Lung (tissue), 11 donors: ENCODE measurements at regions not wholly inside any gene's neighbourhood (a gene's known extent, or its start where the extent isn't known, plus 50 kb on each side); places are given as distances from the start of the nearest gene placed in this dataset.

ENCODE experiments used
- ATAC-seq: fragments of 200-7000 bp; cut with Tn5 transposase; one replicate; pipeline ENCODE4 v1.9.1; 2020; ENCODE audit warnings: moderate number of reproducible peaks; ENCODE audit not compliant: insufficient read depth, low FRiP score
- DNase-seq, 3 donors: peaks; one replicate each; pipeline ENCODE4 v3.0.0-alpha.2; 2013 to 2017
- H3K27ac ChIP-seq, 2 donors: one replicate each; pipeline ENCODE4 v1.5.1; 2013; ENCODE audit warnings: mild to moderate bottlenecking in 2 of 2, moderate library complexity in 2 of 2, control low read depth in 1 of 2, inconsistent platforms in 1 of 2, low read depth in 1 of 2, low read length in 1 of 2
- H3K27me3 ChIP-seq, 3 donors: one replicate each; pipeline ENCODE4 v1.5.1; 2013; ENCODE audit warnings: low read length in 2 of 3; ENCODE audit not compliant: control insufficient read depth in 3 of 3, insufficient read depth in 3 of 3
- H3K36me3 ChIP-seq, 4 donors: one replicate each; pipeline ENCODE4 v1.5.1; 2013; ENCODE audit warnings: low read length in 4 of 4, mild to moderate bottlenecking in 1 of 4, moderate library complexity in 1 of 4; ENCODE audit not compliant: control insufficient read depth in 4 of 4, insufficient read depth in 4 of 4
- H3K4me1 ChIP-seq, 5 donors: one replicate each; pipeline ENCODE4 v1.5.1; 2013; ENCODE audit warnings: low read length in 5 of 5, mild to moderate bottlenecking in 2 of 5, moderate library complexity in 1 of 5; ENCODE audit not compliant: control insufficient read depth in 5 of 5, insufficient read depth in 5 of 5
- H3K4me3 ChIP-seq: one replicate; pipeline ENCODE4 v1.5.1; 2013; ENCODE audit warnings: mild to moderate bottlenecking, control low read depth, moderate library complexity
- H3K9ac ChIP-seq, 2 donors: one replicate each; pipeline ENCODE4 v1.5.1; 2013; ENCODE audit warnings: low read length in 2 of 2, control low read depth in 1 of 2; ENCODE audit not compliant: insufficient read depth in 1 of 2
- H3K9me3 ChIP-seq, 4 donors: one replicate each; pipeline ENCODE4 v1.5.1; 2013; ENCODE audit warnings: low read length in 3 of 4, mild to moderate bottlenecking in 1 of 4, moderate library complexity in 1 of 4; ENCODE audit not compliant: control insufficient read depth in 4 of 4, insufficient read depth in 3 of 4
- CTCF ChIP-seq: IDR thresholded peaks from 2 replicates; pipeline ENCODE4 v1.5.1; 2012; ENCODE audit warnings: mild to moderate bottlenecking; ENCODE audit errors: control extremely low read depth, extremely low read depth
- WGBS, 2 donors: extraction: QIAGEN DNeasy Blood & Tissue Kit; methylation state at CpG; one replicate each; pipeline ENCODE4 v1.1.7; 2013; 5-methylcytosine and 5-hydroxymethylcytosine counted together
- donor health status: control.
- donor health status: control.
- donor health status: Bipolar disorder and iron deficiency.
- donor health status: healthy.
- donor health status: DM: yes; HTN: yes; CAD: no.

DNA sequence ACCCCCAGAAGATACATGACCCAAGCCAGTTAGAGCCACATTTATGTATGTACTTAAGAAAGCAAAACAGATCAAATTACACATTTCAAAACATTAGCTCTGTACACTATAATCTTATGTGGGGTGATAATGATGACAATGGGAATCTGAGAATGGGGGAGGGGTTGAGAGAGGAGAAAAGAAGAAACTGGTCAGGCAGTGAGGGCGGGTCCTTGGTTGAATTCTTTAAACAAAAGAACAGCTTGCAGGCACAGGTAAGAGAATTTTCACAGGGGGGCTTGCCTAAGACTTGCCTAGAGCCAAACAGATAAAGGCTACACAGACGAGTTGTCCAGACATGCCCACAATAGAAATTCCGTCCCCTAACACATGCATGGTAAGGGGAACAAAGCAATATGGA is 76.8 kb upstream of the PTER start:
- no peak overlapping the region for H3K9ac ChIP-seq
- ATAC-seq (no peak), DNase-seq (no peak)
- TF ChIP-seq CTCF: no peak
- no peaks in the 10 kb centered on the region for H3K4me1 ChIP-seq
- H3K27me3 ChIP-seq: peaks cover 0 to 2% (median 0%) of the 10 kb centered on the region in 3 donors
- no peak overlapping the region for H3K4me3 ChIP-seq
- no peak overlapping the region for H3K27ac ChIP-seq
- 87 to 94% methylated on average over 3 of the region's 3 CpGs for WGBS, 2 donors
- H3K9me3 ChIP-seq: peaks cover 0 to 13% (median 0%) of the 10 kb centered on the region in 4 donors
- no peaks in the 10 kb centered on the region for H3K36me3 ChIP-seq

DNA sequence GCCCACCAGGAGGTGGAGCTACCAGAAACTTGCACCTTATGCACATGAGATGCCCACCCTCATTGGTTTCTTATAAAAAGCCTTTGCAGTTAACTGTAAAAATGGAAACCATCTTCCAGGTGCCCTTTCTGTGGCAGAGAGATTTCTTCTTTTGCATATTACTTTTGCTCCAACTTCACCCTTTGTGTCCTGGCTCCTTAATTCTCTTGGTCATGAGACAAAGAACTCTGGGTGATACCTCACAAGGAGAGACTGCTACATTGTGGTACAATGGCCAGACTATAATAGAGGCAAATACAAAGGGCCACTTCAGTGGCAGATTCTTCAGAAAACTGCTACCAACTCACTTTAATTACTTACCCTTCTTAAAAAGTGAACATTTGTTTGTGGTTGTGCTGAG is 76.4 kb upstream of the PTER start:
- Histone ChIP-seq H3K27ac (no peak overlapping the region), H3K9me3 (peaks cover 0 to 13% (median 0%) of the 10 kb centered on the region in 4 donors), H3K4me1 (no peaks in the 10 kb centered on the region), H3K36me3 (no peaks in the 10 kb centered on the region), H3K27me3 (peaks cover 0 to 2% (median 0%) of the 10 kb centered on the region in 3 donors), H3K4me3 (no peak overlapping the region), H3K9ac (no peak overlapping the region)
- ATAC-seq (no peak), DNase-seq (no peak)
- no peak for TF ChIP-seq CTCF

GRCh38 chr10:16361086-16361485 is 75.7 kb upstream of the PTER start:
- H3K4me3 ChIP-seq: no peak overlapping the region
- no peak overlapping the region for H3K27ac ChIP-seq
- no peaks in the 10 kb centered on the region for H3K36me3 ChIP-seq
- DNase-seq (no peak), ATAC-seq (no peak)
- H3K9me3 ChIP-seq: peaks cover 0 to 13% (median 0%) of the 10 kb centered on the region in 4 donors
- H3K27me3 ChIP-seq: peaks cover 0 to 2% (median 0%) of the 10 kb centered on the region in 3 donors
- no peak for TF ChIP-seq CTCF
- no peaks in the 10 kb centered on the region for H3K4me1 ChIP-seq
- H3K9ac ChIP-seq: no peak overlapping the region
- 93% methylated on average over 3 of the region's 3 CpGs for WGBS, 2 donors

GRCh38 chr10:16363741-16364140 is 73.1 kb upstream of the PTER start:
- no peaks in the 10 kb centered on the region for H3K4me1 ChIP-seq
- no peak for ATAC-seq
- no peaks in the 10 kb centered on the region for H3K27me3 ChIP-seq
- no peak for TF ChIP-seq CTCF
- H3K36me3 ChIP-seq: no peaks in the 10 kb centered on the region
- H3K9ac ChIP-seq: no peak overlapping the region
- H3K9me3 ChIP-seq: peaks cover 0 to 13% (median 0%) of the 10 kb centered on the region in 4 donors
- no peak overlapping the region for H3K27ac ChIP-seq
- no peak for DNase-seq
- WGBS, 2 donors: 87 to 93% methylated on average over 8 of the region's 8 CpGs
- H3K4me3 ChIP-seq: no peak overlapping the region
